IMR-90 (cell line): ENCODE measurements at regions not wholly inside any gene's neighbourhood (a gene's known extent, or its start where the extent isn't known, plus 50 kb on each side); places are given as distances from the start of the nearest gene placed in this dataset.
"Not testable (repeated sequence)": the region's sequence is repeated elsewhere in the genome, so short reads cannot be mapped to it uniquely, and the experiment has no call there.

ENCODE experiments used
- CEBPB ChIP-seq: IDR thresholded peaks from 2 replicates; pipeline ENCODE4 v1.6.1; 2012; ENCODE audit warnings: low read depth, low read length, improper control_type of control experiment
- CHD1 ChIP-seq: IDR thresholded peaks from 2 replicates; pipeline ENCODE4 v1.6.1; 2012; ENCODE audit warnings: low read depth, low read length, improper control_type of control experiment
- FOS ChIP-seq: fragments of 150-350 bp; IDR thresholded peaks from 2 replicates; pipeline ENCODE4 v1.6.1; 2016; ENCODE audit warnings: low read depth, low read length
- MAFK ChIP-seq: IDR thresholded peaks from 2 replicates; pipeline ENCODE4 v1.6.1; 2012; ENCODE audit warnings: low read depth, low read length, improper control_type of control experiment
- MXI1 ChIP-seq: IDR thresholded peaks from 2 replicates; pipeline ENCODE4 v1.6.1; 2012; ENCODE audit warnings: low read depth, mild to moderate bottlenecking, low read length, moderate library complexity, borderline replicate concordance
- POLR2A ChIP-seq: IDR thresholded peaks from 2 replicates; pipeline ENCODE4 v1.6.1; 2012; ENCODE audit warnings: mild to moderate bottlenecking, low read depth, low read length
- RAD21 ChIP-seq: IDR thresholded peaks from 2 replicates; pipeline ENCODE4 v1.6.1; 2012; ENCODE audit warnings: low read length, improper control_type of control experiment
- RCOR1 ChIP-seq: IDR thresholded peaks from 2 replicates; pipeline ENCODE4 v1.6.1; 2012; ENCODE audit warnings: mild to moderate bottlenecking, low read length, improper control_type of control experiment; ENCODE audit not compliant: insufficient replicate concordance
- TF ChIP-seq, protein P1 (sequence below): fragments of 150-350 bp; IDR thresholded peaks from 2 replicates; pipeline ENCODE4 v1.6.1; 2016; ENCODE audit warnings: low read depth, mild to moderate bottlenecking, low read length, moderate library complexity, borderline replicate concordance
- TF ChIP-seq, protein P2 (sequence below): conservative IDR thresholded peaks from 2 replicates; pipeline ENCODE4 v1.5.1; 2012; ENCODE audit warnings: mild to moderate bottlenecking, low read depth, low read length, improper control_type of control experiment
- TF ChIP-seq, protein P3 (sequence below): fragments of 150-350 bp; IDR thresholded peaks from 2 replicates; pipeline ENCODE4 v1.6.1; 2017; ENCODE audit warnings: mild to moderate bottlenecking, antibody characterized with exemption, low read length, low read depth

DNA sequence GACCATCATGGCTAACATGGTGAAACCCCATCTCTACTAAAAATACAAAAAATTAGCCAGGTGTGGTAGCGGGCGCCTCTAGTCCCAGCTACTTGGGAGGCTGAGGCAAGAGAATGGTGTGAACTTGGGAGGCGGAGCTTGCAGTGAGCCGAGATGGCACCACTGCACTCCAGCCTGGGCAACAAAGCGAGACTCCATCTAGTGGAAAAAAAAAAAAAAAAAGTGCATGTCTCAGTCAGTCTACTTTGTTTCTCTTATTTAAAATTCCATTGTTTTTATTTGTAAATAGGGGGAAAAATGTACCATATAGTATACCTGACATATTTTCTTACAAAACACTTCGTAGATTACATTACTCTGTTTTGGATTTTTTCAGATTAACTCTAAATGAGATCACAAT, 1471.4 kb downstream of the SUCLG1 start:
- TF ChIP-seq, protein P1, sequence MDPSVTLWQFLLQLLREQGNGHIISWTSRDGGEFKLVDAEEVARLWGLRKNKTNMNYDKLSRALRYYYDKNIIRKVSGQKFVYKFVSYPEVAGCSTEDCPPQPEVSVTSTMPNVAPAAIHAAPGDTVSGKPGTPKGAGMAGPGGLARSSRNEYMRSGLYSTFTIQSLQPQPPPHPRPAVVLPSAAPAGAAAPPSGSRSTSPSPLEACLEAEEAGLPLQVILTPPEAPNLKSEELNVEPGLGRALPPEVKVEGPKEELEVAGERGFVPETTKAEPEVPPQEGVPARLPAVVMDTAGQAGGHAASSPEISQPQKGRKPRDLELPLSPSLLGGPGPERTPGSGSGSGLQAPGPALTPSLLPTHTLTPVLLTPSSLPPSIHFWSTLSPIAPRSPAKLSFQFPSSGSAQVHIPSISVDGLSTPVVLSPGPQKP, result not testable (repeated sequence)
- TF ChIP-seq, protein P2, sequence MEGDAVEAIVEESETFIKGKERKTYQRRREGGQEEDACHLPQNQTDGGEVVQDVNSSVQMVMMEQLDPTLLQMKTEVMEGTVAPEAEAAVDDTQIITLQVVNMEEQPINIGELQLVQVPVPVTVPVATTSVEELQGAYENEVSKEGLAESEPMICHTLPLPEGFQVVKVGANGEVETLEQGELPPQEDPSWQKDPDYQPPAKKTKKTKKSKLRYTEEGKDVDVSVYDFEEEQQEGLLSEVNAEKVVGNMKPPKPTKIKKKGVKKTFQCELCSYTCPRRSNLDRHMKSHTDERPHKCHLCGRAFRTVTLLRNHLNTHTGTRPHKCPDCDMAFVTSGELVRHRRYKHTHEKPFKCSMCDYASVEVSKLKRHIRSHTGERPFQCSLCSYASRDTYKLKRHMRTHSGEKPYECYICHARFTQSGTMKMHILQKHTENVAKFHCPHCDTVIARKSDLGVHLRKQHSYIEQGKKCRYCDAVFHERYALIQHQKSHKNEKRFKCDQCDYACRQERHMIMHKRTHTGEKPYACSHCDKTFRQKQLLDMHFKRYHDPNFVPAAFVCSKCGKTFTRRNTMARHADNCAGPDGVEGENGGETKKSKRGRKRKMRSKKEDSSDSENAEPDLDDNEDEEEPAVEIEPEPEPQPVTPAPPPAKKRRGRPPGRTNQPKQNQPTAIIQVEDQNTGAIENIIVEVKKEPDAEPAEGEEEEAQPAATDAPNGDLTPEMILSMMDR, result not testable (repeated sequence)
- not testable (repeated sequence) for TF ChIP-seq CHD1, MXI1, POLR2A, CEBPB, RAD21, RCOR1, FOS, MAFK
- TF ChIP-seq, protein P3, sequence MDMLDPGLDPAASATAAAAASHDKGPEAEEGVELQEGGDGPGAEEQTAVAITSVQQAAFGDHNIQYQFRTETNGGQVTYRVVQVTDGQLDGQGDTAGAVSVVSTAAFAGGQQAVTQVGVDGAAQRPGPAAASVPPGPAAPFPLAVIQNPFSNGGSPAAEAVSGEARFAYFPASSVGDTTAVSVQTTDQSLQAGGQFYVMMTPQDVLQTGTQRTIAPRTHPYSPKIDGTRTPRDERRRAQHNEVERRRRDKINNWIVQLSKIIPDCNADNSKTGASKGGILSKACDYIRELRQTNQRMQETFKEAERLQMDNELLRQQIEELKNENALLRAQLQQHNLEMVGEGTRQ, result not testable (repeated sequence)
